ENCODE measurements at regions not wholly inside any gene's neighbourhood (a gene's known extent, or its start where the extent isn't known, plus 50 kb on each side); places are given as distances from the start of the nearest gene placed in this dataset.

DNA sequence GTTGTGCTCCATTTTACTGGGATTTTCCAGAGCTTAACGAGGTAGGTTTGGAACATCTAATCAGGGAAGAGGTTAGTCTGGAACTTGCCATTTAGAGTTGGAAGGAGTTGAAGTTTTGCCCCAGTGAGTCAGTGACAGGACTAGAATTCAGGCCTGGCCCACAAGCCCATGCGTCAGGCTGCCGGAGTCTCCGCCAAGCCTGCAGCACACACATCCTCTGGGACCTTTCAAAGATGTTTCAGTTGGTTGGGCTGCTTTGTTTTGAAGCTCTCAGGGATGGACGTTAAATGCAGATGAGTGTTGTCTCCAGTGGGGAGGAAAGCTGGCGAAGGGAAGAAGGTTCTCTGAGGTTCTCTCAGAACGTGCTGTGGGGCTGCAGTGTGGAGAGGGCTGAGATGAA is 147.0 kb downstream of the PSAT1 start:
- in situ Hi-C loops (cut with MboI; ENCODE audit: low sequenced_read_pairs in 4 of 4), result no loop called here
- no peak for TF ChIP-seq POLR2A (IDR thresholded peaks at IDR 0.05)
- TF ChIP-seq, protein P1, sequence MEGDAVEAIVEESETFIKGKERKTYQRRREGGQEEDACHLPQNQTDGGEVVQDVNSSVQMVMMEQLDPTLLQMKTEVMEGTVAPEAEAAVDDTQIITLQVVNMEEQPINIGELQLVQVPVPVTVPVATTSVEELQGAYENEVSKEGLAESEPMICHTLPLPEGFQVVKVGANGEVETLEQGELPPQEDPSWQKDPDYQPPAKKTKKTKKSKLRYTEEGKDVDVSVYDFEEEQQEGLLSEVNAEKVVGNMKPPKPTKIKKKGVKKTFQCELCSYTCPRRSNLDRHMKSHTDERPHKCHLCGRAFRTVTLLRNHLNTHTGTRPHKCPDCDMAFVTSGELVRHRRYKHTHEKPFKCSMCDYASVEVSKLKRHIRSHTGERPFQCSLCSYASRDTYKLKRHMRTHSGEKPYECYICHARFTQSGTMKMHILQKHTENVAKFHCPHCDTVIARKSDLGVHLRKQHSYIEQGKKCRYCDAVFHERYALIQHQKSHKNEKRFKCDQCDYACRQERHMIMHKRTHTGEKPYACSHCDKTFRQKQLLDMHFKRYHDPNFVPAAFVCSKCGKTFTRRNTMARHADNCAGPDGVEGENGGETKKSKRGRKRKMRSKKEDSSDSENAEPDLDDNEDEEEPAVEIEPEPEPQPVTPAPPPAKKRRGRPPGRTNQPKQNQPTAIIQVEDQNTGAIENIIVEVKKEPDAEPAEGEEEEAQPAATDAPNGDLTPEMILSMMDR (IDR thresholded peaks at IDR 0.05 in 4 of 5, conservative IDR thresholded peaks at IDR 0.05 in 1 of 5), result no peak
- DNase-seq, result no peak
- H3K36me3 ChIP-seq, result no peaks in the 10 kb centered on the region
- intact Hi-C loops (cut with DNase I; ENCODE audit: low total_unique reads), result no loop called here
- H3K9me3 ChIP-seq, result no peaks in the 10 kb centered on the region
- peaks cover 0 to 9% of the 10 kb centered on the region in 2 donors for H3K4me1 ChIP-seq
- H3K4me3 ChIP-seq, result no peak overlapping the region
- no peak overlapping the region for H3K27ac ChIP-seq
- no peaks in the 10 kb centered on the region for H3K27me3 ChIP-seq
- ATAC-seq, result no peak

DNA sequence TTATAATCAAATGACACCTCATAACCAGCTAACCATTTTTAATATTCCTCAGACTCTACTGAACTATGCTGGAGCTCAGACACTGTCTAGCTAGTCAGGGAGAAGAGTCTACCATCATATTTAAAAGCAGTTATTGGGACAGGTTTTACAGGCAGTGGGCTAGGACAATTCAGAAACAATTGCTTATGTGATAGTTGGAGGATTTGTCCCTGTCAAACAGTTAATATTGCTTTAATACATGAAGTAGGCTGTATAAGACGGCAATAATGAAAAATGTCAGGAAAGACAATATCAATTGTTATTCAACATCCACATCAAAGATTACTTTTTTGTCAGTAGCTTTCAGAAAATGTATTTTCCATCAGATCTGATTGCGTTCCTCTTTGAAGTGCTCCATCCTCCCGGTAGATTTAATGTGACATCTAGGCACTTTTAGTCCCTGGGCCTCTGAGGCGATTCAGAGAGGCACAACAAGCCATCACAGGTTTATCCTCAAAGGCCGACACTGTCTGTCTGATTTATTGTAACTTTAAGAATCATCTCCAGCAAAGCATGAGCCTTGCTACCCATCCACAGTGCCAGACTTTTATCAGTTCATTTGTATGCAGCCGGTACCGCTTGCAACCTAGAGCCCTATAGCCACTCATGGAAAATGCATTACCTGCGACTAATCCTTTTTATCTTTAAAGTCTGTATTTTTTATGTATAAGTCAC is 152.2 kb downstream of the PSAT1 start:
- Histone ChIP-seq H3K9me3 (no peaks in the 10 kb centered on the region), H3K4me3 (no peak overlapping the region), H3K4me1 (no peaks in the 10 kb centered on the region), H3K27me3 (no peaks in the 10 kb centered on the region), H3K36me3 (no peaks in the 10 kb centered on the region), H3K27ac (no peak overlapping the region)
- TF ChIP-seq, protein P1 (IDR thresholded peaks at IDR 0.05 in 4 of 5, conservative IDR thresholded peaks at IDR 0.05 in 1 of 5), result no peak
- TF ChIP-seq POLR2A (IDR thresholded peaks at IDR 0.05), result no peak
- in situ Hi-C loops (cut with MboI; ENCODE audit: low sequenced_read_pairs in 4 of 4), result no loop called here
- intact Hi-C loops (cut with DNase I; ENCODE audit: low total_unique reads), result no loop called here
- no peak for DNase-seq
- ATAC-seq, result no peak

DNA sequence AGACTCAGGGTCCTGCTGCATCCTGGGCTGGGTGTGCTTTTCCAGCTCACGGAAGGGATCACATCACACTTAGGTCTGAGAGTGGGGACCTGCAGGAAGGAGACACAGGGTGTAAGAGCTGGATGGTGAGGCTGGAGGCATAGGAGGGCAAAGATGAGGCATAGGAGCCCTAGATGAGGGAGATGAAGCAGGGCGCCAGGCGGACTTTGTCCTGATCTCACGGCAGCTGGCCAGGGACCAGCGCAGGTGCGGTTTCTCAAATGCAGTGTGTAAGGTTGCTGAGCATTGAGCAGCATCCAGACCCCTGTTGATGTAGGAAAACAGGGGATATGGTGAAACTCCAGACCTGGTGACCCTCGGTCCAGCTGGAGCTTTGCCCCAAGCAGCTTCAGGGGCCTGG is 156.5 kb downstream of the PSAT1 start:
- DNase-seq, result no peak
- no peak for ATAC-seq
- Histone ChIP-seq H3K9me3 (no peaks in the 10 kb centered on the region), H3K27me3 (no peaks in the 10 kb centered on the region), H3K27ac (no peak overlapping the region), H3K36me3 (no peaks in the 10 kb centered on the region), H3K4me3 (no peak overlapping the region), H3K4me1 (no peaks in the 10 kb centered on the region)
- intact Hi-C loops (cut with DNase I; ENCODE audit: low total_unique reads) (no loop called here), in situ Hi-C loops (cut with MboI; ENCODE audit: low sequenced_read_pairs in 4 of 4) (no loop called here)
- no peak for TF ChIP-seq POLR2A (IDR thresholded peaks at IDR 0.05)
- TF ChIP-seq, protein P1 (IDR thresholded peaks at IDR 0.05 in 4 of 5, conservative IDR thresholded peaks at IDR 0.05 in 1 of 5), result no peak

DNA sequence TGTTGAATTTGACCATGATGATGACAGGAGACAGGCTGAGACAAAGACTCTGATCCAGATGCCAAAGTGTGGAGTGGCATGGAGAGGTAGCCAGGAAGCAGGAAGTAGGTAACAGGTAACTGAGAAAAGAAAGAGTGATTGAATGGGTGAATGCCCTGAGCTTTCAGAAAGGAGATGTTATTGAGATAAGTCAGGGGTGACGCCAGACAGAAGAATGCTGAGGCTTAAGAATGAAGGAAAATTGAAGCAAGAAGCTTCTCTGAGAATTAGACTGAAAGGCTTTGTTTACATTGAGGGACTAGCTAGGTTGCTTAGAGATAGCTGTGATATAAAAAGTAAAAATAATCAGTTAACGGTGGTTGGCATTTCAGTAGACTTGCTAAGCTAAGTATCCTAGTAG is 165.7 kb downstream of the PSAT1 start:
- TF ChIP-seq POLR2A (IDR thresholded peaks at IDR 0.05), result no peak
- TF ChIP-seq, protein P1 (IDR thresholded peaks at IDR 0.05 in 4 of 5, conservative IDR thresholded peaks at IDR 0.05 in 1 of 5), result no peak
- ATAC-seq, result no peak

DNA sequence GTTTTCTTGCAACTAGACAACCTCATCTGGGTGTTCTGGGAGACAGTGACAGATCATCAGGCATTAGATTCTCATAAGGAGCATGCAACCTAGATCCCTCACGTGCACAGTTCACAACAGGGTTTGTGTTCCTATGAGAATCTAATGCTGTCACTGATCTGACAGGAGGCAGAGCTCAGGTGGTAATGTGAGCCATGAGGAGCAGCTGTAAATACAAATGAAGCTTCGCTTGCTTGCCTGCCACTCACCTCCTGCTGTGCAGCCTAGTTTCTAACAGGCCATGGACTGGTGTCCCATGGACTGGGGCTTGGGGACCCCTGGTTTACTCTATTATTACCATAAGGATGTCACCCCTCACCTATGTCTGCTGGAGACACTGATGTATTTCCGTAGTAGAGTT is 166.8 kb downstream of the PSAT1 start:
- Histone ChIP-seq H3K27me3 (no peaks in the 10 kb centered on the region), H3K36me3 (no peaks in the 10 kb centered on the region), H3K9me3 (no peaks in the 10 kb centered on the region), H3K4me1 (no peaks in the 10 kb centered on the region), H3K27ac (no peak overlapping the region), H3K4me3 (no peak overlapping the region)
- TF ChIP-seq, protein P1 (IDR thresholded peaks at IDR 0.05 in 4 of 5, conservative IDR thresholded peaks at IDR 0.05 in 1 of 5), result no peak
- no peak for TF ChIP-seq POLR2A (IDR thresholded peaks at IDR 0.05)
- in situ Hi-C loops (cut with MboI; ENCODE audit: low sequenced_read_pairs in 4 of 4) (no loop called here), intact Hi-C loops (cut with DNase I; ENCODE audit: low total_unique reads) (no loop called here)
- DNase-seq (no peak), ATAC-seq (no peak)

More for the DNA sequence above, 165.7 kb downstream of the PSAT1 start:
- no peaks in the 10 kb centered on the region for H3K27me3 ChIP-seq
- intact Hi-C loops (cut with DNase I; ENCODE audit: low total_unique reads), result no loop called here
- in situ Hi-C loops (cut with MboI; ENCODE audit: low sequenced_read_pairs in 4 of 4), result no loop called here
- DNase-seq, result no peak
- no peak overlapping the region for H3K27ac ChIP-seq
- H3K9me3 ChIP-seq, result no peaks in the 10 kb centered on the region
- no peak overlapping the region for H3K4me3 ChIP-seq
- H3K4me1 ChIP-seq, result no peaks in the 10 kb centered on the region
- no peaks in the 10 kb centered on the region for H3K36me3 ChIP-seq

All from gastrocnemius medialis (tissue), 4 donors.